Nephron progenitor cell (in vitro differentiated cells): ENCODE measurements at regions not wholly inside any gene's neighbourhood (a gene's known extent, or its start where the extent isn't known, plus 50 kb on each side); places are given as distances from the start of the nearest gene placed in this dataset.

Experiments used
- DNase-seq: peaks from one replicate; pipeline ENCODE4 v3.0.0; 2021
- H3K27ac Mint-ChIP-seq: 2 replicates; pipeline ENCODE4 v1.8.0; 2021; ENCODE audit warnings: mild to moderate bottlenecking, moderate library complexity, mixed read lengths
- H3K27me3 Mint-ChIP-seq: 2 replicates; pipeline ENCODE4 v1.8.0; 2021; ENCODE audit warnings: mild to moderate bottlenecking, low read depth, mixed read lengths; ENCODE audit not compliant: poor library complexity
- H3K36me3 Mint-ChIP-seq: 2 replicates; pipeline ENCODE4 v1.8.0; 2021; ENCODE audit warnings: low read depth, mixed read lengths
- H3K4me1 Mint-ChIP-seq: 2 replicates; pipeline ENCODE4 v1.8.0; 2021; ENCODE audit warnings: mixed read lengths
- H3K4me3 Mint-ChIP-seq: 2 replicates; pipeline ENCODE4 v1.8.0; 2021; ENCODE audit warnings: mild to moderate bottlenecking, moderate library complexity, mixed read lengths
- H3K9me3 Mint-ChIP-seq: 2 replicates; pipeline ENCODE4 v1.8.0; 2021; ENCODE audit warnings: mild to moderate bottlenecking, moderate library complexity, mixed read lengths
- CTCF ChIP-seq: fragments of 200-600 bp; sonication (generic); IDR thresholded peaks from 2 replicates; pipeline ENCODE4 v1.5.0; 2021; ENCODE audit warnings: antibody characterized with exemption

DNA sequence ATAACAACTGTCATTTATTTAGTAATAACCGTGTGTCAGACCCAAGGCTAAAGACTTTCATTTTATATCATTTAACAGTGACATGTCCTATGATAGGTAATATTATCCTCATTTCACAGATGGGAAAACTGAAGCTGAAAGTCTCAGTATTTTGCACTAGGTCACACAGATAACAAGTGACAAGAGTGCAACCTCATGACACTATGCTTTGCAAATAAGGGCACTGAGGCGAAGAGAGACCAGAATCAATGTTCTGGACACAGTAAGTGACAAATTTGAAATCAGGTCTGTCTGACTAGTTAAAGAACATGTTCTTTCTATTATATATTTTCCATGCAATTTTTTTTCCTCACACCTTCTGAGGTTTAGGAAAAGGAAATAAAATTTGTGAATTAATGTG, 585.7 kb downstream of the LRRC70 start:
- H3K4me1 Mint-ChIP-seq: no peaks in the 10 kb centered on the region
- H3K9me3 Mint-ChIP-seq: no peaks in the 10 kb centered on the region
- DNase-seq: no peak
- TF ChIP-seq CTCF: no peak
- H3K36me3 Mint-ChIP-seq: no peaks in the 10 kb centered on the region
- no peak overlapping the region for H3K4me3 Mint-ChIP-seq
- H3K27me3 Mint-ChIP-seq: peaks cover 4% of the 10 kb centered on the region
- H3K27ac Mint-ChIP-seq: no peak overlapping the region

- H3K4me1 Mint-ChIP-seq: no peaks in the 10 kb centered on the region
- H3K36me3 Mint-ChIP-seq: no peaks in the 10 kb centered on the region
- H3K27me3 Mint-ChIP-seq: peaks cover 6% of the 10 kb centered on the region
- H3K9me3 Mint-ChIP-seq: no peaks in the 10 kb centered on the region
- no peak for TF ChIP-seq CTCF
- no peak overlapping the region for H3K4me3 Mint-ChIP-seq
- no peak overlapping the region for H3K27ac Mint-ChIP-seq
- no peak for DNase-seq
These were observed 576.7 kb downstream of the LRRC70 start for GRCh38 chr5:63155310-63155631.

GRCh38 chr5:63154476-63155309, 576.1 kb downstream of the LRRC70 start:
- Mint-ChIP-seq H3K4me1 (no peaks in the 10 kb centered on the region), H3K27ac (no peak overlapping the region), H3K9me3 (no peaks in the 10 kb centered on the region), H3K27me3 (peaks cover 6% of the 10 kb centered on the region), H3K4me3 (no peak overlapping the region), H3K36me3 (no peaks in the 10 kb centered on the region)
- TF ChIP-seq CTCF: no peak
- no peak for DNase-seq

GRCh38 chr5:63152871-63153270, 574.3 kb downstream of the LRRC70 start:
- H3K27ac Mint-ChIP-seq: no peak overlapping the region

GRCh38 chr5:63145167-63145566, 566.5 kb downstream of the LRRC70 start:
- no peak for TF ChIP-seq CTCF
- no peak for DNase-seq
- Mint-ChIP-seq H3K27ac (no peak overlapping the region), H3K9me3 (no peaks in the 10 kb centered on the region), H3K36me3 (no peaks in the 10 kb centered on the region), H3K4me3 (no peak overlapping the region), H3K27me3 (no peaks in the 10 kb centered on the region), H3K4me1 (no peaks in the 10 kb centered on the region)

More at GRCh38 chr5:63152871-63153270, 574.3 kb downstream of the LRRC70 start:
- Mint-ChIP-seq H3K36me3 (no peaks in the 10 kb centered on the region), H3K27me3 (peaks cover 6% of the 10 kb centered on the region), H3K9me3 (no peaks in the 10 kb centered on the region), H3K4me1 (no peaks in the 10 kb centered on the region), H3K4me3 (no peak overlapping the region)
- no peak for DNase-seq
- TF ChIP-seq CTCF: no peak

GRCh38 chr5:63141591-63141990, 563.0 kb downstream of the LRRC70 start:
- H3K27me3 Mint-ChIP-seq: peaks cover 4% of the 10 kb centered on the region
- TF ChIP-seq CTCF: no peak
- H3K4me1 Mint-ChIP-seq: no peaks in the 10 kb centered on the region
- DNase-seq: no peak
- no peaks in the 10 kb centered on the region for H3K36me3 Mint-ChIP-seq
- no peak overlapping the region for H3K27ac Mint-ChIP-seq
- no peaks in the 10 kb centered on the region for H3K9me3 Mint-ChIP-seq
- H3K4me3 Mint-ChIP-seq: no peak overlapping the region
